Stromal cell of bone marrow (primary cell): ENCODE measurements at regions not wholly inside any gene's neighbourhood (a gene's known extent, or its start where the extent isn't known, plus 50 kb on each side); places are given as distances from the start of the nearest gene placed in this dataset.
"Not testable (repeated sequence)": the region's sequence is repeated elsewhere in the genome, so short reads cannot be mapped to it uniquely, and the experiment has no call there.

Source experiments
- DNase-seq: peaks from one replicate; pipeline ENCODE4 v3.0.0-alpha.2; 2012; ENCODE audit warnings: low read depth

DNA sequence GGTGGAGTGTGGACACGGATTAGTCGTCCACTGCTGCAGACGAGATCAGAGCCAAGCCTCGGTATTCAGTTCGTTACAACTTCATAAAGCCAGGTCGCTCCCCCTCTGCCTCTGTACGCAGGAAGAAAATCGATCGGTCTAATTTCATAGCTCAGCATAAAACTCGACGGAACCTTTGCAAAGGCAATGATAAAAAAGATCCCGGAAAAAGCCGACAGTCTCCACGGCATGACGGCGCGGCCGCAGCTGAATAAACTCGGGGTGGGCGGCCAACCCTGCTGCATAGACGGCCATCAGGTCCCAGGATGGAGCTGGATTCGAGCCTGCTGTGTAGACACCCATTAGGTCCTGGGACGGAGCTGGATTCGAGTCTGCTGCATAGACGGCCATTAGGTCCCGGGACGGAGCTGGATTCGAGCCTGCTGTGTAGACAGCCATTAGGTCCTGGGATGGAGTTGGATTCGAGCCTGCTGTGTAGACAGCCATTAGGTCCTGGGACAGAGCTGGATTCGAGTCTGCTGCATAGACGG is 113.8 kb upstream of the PPP2R3B start:
- DNase-seq: no peak

DNA sequence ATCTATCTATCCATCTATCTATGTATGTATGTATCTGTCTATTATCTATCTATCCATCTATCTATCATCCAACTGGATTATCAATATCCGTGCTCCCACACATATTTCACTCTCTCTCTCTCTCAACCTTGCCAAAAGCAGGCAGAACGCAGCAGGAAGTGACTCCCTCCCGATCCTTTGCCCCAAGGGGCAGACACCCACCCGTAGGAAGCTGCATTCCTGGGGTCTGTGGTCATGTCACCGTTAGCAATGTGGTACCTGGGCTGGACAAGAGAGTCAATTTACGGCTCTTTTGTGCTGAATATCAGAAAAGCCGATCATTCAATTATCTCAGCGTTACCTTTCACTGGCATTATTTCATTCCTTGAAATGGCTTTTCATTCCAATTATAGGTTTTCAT is 119.6 kb upstream of the PPP2R3B start:
- no peak for DNase-seq

DNA sequence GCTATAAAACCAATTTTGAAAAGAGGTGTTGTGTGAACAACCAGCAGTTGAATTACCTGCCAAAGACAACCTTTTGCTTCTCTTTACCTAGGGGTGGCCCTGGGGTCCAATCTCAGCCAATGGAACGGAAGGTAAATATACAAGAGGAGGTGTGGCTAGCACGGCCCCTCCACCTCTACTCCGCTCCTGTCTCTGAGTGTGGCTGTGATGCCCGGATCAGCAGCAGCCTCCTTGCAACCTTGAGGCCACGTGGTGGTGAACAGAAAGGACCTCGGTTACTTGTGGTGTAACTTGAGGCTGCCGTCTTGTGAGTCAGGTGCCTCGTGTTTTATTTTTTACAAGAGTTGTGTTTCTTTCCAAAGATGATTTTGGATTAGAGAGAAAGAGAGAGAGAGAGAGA is 121.5 kb upstream of the PPP2R3B start:
- no peak for DNase-seq

DNA sequence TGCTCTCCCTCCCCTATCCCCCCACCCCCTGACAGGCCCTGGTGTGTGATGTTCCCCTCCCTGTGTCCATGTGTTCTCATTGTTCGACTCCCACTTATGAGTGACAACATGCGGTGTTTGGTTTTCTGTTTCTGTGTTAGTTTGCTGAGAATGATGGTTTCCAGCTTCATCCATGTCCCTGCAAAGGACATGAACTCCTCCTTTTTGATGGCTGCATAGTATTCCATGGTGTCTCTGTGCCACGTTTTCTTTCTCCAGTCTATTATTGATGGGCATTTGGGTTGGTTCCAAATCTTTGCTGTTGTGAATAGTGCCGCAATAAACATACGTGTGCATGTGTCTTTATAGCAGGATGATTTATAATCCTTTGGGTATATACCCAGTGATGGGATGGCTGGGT is 121.8 kb upstream of the SHOX start:
- DNase-seq: not testable (repeated sequence)

DNA sequence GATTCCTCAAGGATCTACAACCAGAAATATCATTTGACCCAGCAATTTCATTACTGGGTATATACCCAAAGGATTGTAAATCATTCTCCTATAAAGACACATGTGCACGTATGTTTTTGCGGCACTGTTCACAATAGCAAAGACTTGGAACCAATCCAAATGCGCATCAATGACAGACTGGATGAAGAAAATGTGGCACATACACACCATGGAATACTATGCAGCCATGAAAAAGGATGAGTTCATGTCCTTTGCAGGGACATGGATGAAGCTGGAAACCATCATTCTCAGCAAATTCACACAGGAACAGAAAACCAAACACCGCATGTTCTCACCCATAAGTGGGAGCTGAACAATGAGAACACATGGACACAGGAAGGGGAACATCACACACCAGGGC is 119.5 kb upstream of the SHOX start:
- not testable (repeated sequence) for DNase-seq

DNA sequence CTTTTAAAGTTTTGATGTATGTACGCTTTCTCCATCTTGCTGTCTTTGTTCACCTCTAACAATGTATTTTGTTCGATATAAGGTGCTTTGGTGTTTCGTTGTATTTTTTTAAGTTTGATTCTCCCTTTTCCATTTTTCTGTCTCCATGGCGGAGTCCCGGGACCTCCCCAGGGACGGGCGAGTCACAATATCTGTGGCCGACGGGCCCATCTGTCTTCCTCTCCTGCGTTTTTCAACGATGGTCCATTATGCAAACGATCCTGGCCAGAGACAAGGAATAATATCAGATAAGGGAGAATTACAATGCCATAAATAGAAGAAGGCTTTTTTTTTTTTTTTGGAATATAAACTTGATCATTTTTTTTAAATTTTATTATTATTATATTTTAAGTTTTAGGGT is 112.3 kb upstream of the SHOX start:
- DNase-seq: no peak

DNA sequence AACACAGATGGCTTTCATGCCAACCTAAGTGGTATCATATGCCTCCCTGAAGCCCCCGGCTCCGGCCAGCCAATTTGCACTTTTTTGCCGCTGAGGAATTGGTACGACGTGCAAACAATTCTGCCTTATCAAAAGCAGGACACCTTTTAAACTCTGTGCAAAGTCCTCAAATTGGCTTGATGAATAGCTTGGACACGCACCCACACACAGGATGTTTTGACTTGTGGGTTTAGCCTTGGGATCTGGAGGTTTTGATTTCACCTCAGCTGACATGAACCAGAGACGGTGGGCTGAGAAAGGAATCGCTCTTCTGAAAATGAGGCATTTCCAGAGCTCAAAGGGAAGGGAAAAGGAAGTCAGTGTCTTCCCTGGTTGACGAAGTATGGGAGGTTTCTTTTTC is 110.8 kb upstream of the SHOX start:
- no peak for DNase-seq

DNA sequence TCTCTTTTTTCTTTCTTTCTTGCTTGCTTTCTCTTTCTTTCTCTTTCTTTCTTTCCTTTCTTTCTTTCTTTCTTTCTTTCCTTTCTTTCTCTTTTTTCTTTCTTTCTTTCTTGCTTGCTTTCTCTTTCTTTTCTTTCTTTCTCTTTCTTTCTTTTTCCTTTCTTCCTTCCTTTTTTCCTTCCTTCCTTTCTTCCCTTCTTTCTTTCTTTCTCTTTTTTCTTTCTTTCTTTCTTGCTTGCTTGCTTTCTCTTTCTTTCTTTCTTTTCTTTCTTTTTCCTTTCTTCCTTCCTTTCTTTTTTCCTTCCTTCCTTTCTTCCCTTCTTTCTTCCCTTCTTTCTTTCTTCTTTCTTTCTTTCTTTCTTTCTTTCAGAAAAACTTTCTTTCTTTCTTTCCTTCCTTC is 108.1 kb upstream of the SHOX start:
- DNase-seq: no peak

DNA sequence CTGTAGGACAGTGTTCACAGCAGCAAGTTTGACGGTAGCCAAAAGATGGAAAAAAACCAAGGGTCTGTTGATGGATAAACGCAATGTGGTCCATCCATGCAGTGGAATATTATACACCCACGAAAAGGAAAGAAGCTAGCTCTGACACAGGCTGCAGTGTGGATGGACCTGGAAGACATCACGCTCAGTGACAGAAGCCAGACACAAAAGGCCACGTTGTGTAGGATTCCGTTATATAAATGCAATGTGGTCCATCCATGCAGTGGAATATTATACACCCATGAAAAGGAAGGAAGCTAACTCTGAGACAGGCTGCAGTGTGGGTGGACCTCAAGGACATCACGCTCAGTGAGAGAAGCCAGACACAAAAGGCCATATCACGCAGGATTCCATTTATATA is 105.5 kb upstream of the SHOX start:
- DNase-seq: no peak

DNA sequence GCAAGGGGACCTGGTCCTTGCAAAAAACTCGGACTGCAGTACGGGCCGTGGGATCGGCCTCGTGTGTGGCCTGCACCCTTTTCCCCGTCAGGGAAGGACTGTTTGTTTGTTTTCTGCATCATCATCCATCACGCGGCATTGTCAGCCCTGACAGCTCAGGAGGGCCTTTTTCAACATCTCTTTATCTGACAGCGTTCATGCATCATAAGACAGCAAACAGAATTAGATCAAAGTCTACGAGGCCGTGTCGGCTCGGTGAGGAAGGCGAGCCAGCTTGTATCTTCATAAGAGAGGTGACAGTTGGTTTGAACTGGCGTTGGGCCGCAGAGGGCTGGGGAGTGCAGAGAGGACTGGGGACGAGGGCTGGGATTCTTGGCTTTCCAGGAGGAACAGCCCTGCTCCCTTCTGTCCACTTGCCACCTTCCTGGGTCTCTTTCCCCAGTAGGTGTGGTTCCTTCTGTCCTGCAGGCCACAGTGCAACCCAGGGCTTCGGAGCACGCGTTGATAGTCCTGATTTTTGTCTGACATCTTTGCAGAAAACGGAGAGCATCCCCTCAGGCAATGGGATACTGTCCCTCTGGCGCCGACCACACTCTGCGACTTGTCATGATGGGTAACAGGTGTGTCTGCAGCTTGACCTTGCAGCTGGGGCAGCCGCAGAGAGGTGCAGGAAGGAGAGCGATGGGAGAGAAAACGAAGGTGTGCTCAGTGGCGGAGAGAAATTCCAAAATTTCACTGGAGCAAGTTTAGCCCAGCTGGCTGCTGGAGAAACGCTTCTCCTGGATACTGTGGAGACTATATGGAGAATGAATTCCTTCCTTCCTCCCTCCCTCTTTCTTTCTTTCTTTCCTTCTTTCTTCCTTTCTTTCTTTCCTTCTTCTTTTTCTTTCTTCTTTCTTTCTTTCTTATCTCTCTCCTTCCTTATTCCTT is 104.0 kb upstream of the SHOX start:
- DNase-seq: no peak

DNA sequence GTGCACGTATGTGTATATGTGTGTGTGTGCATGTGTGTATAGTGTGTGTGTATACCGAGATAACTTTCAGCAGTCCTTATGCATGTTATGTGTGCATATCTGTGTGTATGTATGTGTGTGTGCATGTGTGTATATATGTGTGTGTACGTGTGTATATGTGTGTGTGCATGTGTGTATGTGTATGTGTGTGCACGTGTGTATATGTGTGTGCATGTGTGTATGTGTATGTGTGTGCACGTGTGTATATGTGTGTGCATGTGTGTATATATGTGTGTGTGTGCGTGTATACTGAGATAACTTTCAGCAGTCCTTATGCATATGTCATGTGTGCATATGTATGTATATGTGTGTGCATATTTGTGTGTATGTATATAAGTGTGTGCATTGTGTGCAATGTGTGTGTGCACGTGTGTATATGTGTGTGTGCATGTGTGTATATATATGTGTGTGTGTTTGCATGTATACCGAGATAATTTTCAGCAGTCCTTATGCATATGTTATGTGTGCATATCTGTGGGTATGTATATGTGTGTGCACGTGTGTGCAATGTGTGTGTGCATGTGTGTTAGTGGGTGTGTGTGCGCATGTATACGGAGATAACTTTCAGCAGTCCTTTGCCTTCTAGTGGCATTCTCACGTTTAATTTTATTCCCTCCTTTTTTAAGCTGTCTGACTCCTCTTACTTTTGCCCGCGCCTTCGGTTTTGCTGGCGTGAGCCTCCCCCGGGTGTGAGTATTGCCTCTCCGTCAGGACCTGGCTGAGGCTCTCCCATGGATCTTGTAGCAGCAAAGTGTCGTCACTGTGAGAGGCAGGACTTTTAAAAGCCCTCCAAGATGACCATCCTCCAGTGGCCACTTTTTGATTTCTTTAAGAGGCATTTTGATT is 99.6 kb upstream of the SHOX start:
- DNase-seq: no peak

DNA sequence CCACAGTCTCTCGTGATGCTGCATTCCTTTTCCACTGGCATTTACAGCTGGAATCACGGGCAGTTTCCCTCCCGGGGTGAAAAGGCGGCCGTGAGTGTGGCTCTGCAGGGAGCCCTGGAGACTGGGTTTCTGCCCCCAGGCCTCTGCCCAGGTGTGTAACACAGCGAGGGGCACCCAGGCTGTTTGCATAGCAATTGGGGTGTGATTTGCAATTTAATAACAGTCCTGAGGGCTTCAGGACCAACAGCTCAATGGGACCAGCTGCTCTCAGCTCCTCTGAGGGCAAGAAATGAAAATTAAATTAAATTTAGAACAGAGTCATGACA is 99.0 kb upstream of the SHOX start:
- DNase-seq: no peak

DNA sequence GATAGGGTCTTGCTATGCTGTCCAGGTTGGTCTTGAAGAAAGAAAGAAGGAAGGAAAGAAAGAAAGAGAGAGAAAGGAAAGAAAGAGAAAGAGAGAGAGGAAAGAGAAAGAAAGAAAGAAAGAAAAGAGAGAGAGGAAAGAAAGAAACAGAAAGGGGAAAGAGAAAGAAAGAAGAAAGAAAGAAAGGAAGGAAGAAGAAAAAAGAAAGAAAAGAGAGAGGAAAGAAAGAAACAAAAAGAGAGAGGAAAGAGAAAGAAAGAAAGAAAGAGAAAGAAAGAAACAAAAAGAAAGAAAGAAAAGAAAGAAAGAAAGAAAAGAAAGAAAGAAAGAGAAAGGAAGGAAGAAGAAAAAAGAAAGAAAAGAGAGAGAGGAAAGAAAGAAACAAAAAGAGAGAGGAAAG is 95.8 kb upstream of the SHOX start:
- DNase-seq: no peak

DNA sequence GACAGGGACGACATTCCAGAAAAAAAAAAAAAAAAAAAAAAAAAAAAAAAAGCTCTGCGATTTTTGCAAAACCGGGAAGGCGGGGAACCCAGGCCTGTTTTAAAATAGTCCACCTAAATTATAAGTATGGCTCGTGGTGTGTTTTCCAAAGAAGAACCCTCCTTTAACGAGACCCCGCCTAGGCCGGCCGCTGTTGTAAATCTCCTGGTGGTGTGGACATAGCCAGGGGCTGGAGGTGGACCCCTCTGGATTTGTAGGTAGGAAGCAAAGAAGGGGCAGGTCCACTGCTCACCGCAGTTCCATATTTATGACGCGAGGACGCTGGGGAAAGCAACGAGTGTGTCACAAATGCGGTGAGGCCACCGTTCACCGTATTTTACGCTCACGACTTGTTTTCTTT is 94.0 kb upstream of the SHOX start:
- DNase-seq: no peak

DNA sequence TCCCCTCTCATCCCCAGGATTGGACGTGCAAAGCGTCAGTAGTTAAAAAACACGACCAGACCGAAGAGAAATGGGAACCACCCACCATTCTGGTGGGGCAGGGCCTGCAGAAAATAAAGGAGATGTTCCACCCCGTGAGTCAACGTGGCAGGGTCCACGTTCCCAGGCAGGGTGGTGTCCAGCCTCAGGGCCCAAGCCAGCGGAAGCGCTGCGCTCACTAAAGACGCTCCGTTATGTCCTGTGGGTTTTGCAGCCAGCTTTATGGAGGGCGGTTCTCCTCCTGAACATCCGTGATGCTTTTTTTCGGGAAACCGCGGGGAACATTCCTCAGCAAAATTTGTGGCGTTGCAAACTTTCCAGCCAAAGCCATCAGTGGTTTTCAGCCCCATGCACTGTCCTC is 93.4 kb upstream of the SHOX start:
- DNase-seq: no peak

DNA sequence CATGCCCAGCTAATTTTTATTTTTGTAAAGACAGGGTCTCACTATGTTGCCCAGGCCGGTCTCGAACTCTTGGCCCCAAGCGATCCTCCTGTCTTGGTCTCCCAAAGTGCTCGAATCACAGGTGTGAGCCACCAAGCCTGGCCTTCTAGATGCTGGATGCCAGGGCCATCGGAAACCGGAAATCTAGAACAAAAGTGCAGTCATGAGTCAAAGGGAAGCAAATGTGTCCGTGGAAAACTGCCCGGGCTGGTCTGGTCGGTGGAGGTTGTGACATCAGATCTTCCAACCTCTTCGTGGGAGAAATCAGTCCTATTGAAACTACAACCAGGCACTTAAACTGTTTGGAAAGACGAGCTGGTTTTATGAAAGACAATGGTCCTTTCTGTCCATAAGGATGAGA is 92.3 kb upstream of the SHOX start:
- no peak for DNase-seq

DNA sequence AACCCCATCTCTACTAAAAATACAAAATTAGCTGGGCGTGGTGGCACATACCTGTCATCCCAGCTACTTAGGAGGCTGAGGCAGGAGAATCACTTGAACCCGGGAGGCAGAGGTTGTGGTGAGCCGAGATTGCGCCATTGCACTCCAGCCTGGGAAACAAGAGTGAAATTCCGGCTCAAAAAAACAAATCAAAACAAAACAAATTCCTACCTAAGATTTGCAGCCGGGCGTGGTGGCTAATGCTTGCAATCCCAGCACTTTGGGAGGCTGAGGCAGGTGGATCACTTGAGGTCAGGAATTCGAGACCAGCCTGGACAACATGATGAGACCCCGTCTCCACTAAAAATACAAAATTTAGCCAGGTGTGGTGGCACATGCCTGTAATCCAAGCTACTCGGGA is 89.6 kb upstream of the SHOX start:
- DNase-seq: not testable (repeated sequence)

DNA sequence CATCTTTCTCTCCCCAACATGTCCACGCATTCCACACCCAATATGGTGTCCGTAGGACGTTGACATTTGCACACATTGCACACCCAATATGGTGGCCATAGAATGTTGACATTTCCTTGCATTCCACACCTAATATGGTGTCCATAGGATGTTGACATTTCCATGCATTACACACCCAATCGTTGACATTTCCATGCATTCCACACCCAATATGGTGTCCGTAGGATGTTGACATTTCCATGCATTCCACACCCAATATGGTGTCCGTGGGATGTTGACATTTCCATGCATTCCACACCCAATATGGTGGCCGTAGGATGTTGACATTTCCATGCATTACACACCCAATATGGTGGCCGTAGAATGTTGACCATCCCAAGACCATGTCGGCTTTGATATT is 88.4 kb upstream of the SHOX start:
- DNase-seq: no peak

DNA sequence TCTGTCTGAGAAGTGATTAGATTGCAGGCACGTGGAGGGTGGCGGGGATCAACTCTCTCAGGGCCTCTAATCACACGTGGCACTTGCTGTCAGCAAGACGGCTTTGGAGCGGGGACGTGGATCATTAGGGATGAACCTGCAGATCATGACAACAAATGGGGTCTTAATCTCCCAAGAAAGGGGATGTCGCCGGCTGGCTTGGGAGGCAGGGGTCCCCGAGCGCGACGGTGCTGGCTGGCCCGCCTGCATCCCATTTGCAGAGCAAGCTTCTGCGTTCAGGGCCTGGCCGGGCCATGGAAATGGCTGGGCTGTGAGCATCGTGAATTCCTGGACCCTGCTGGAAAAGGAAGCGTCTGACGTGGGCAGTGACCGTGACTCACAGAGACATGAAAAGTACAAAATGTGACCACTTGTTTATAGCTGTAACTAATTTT is 85.1 kb upstream of the SHOX start:
- peak; percentile 13 for DNase-seq

DNA sequence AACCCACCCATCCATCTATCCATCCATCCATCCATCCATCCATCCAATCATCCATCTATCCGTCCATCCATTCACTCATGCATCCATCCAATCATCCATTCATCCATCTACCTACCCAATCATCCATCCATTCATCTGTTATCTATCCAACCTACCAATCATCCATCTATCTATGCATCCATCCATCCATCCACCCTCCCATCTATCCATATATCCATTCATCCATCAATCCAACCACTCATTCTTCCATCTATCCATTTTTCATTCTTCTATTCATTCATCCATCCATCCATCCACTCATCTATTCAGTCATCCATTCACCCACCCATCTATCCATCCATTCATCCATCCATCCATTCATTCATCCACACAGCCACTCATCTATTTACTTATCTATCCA is 80.1 kb upstream of the SHOX start:
- no peak for DNase-seq

DNA sequence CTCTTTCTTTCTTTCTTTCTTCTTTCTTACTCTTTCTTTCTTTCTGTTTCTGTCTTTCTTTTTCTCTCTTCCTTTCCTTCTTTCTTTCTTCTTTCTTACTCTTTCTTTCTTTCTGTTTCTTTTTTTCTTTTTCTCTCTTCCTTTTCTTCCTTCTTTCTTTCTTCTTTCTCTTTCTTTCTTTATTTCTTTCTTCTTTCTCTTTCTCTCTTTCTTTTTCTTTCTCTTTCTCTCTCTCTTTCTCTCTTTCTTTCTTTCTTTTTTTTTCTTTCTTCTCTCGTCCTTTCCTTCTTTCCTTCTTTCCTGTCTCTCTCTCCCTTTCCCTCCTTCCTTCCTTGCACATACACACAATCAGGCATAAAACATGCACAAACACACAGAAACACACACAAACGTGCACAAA is 79.3 kb upstream of the SHOX start:
- no peak for DNase-seq

DNA sequence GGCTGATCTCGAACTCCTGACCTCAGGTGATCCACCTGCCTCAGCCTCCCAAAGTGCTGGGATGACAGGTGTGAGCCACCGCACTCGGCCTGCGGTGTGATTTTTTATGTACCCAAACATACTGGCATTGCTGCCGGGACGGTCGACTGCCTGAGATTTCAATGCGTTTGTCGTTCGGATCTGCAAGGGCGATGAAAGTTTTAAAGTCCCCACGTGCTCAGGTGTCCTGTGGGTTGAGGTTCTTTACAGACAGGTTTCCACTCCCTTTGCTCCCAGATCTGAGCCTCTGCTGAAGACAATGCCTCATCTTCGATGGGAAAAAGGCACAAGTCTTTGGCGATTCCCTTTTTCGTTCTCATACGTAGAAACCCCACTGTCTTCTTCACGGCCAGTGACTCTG is 78.1 kb upstream of the SHOX start:
- DNase-seq: no peak

DNA sequence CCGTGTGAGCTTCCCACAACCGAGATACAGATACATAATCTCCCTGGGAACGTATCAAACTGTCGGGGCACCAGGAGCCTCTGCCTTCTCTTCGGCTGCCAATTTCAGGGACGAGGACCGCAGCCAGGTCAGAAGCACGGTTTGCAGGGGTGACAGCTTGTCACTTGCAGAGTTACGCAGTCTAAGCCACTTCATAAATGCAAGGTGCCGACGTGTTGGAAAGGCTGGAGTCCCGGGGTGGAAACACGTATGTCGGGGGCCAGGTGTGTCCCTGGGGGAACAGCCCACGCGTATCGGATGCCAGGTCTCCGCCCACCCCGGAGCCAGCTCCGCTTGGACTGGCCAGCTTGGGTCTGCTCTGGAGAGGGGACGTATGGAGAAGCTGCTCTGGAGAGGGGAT is 76.3 kb upstream of the SHOX start:
- DNase-seq: no peak
